Natural killer cell (primary cell): ENCODE measurements at regions not wholly inside any gene's neighbourhood (a gene's known extent, or its start where the extent isn't known, plus 50 kb on each side); places are given as distances from the start of the nearest gene placed in this dataset.

Experiments used
- ATAC-seq, 3 donors: fragments of 150-1000 bp in 2 of 3; fragments of 200-7000 bp in 1 of 3; cut with Tn5 transposase; 1 replicate in 1 of 3; 2 replicates in 2 of 3; pipeline ENCODE4 v1.10.0; 2021; ENCODE audit warnings: mild to moderate bottlenecking in 2 of 3, moderate library complexity in 2 of 3
- DNase-seq, 2 donors: peaks; one replicate each; pipeline versions ENCODE4 v3.0.0 to v3.0.0-alpha.2; 2013 to 2021; ENCODE audit warnings: mixed read lengths in 1 of 2
- H3K27ac ChIP-seq: one replicate; pipeline ENCODE4 v1.5.1; 2013; ENCODE audit warnings: mild to moderate bottlenecking, low read length
- H3K27me3 ChIP-seq: one replicate; pipeline ENCODE4 v1.6.1; 2013; ENCODE audit warnings: low read length; ENCODE audit not compliant: control insufficient read depth, insufficient read depth
- H3K36me3 ChIP-seq: one replicate; pipeline ENCODE4 v1.6.1; 2013; ENCODE audit warnings: low read length; ENCODE audit not compliant: control insufficient read depth, insufficient read depth
- H3K4me1 ChIP-seq: one replicate; pipeline ENCODE4 v1.6.1; 2013; ENCODE audit warnings: low read length; ENCODE audit not compliant: control insufficient read depth, insufficient read depth
- H3K4me3 ChIP-seq: one replicate; pipeline ENCODE4 v1.5.1; 2013; ENCODE audit warnings: low read length
- H3K9me3 ChIP-seq: one replicate; pipeline ENCODE4 v1.6.1; 2013; ENCODE audit warnings: low read length; ENCODE audit not compliant: control insufficient read depth, insufficient read depth
- H3K27ac Mint-ChIP-seq, 2 donors: one replicate each; pipeline ENCODE4 v1.8.0; 2022; ENCODE audit warnings: mild to moderate bottlenecking in 2 of 2, mixed read lengths in 2 of 2, moderate library complexity in 1 of 2
- H3K27me3 Mint-ChIP-seq, 2 donors: one replicate each; pipeline ENCODE4 v1.8.0; 2022; ENCODE audit warnings: low read depth in 2 of 2, mixed read lengths in 2 of 2
- H3K36me3 Mint-ChIP-seq: one replicate; pipeline ENCODE4 v1.8.0; 2022; ENCODE audit warnings: mixed read lengths
- H3K4me1 Mint-ChIP-seq, 2 donors: one replicate each; pipeline ENCODE4 v1.8.0; 2022; ENCODE audit warnings: mixed read lengths in 2 of 2
- H3K4me3 Mint-ChIP-seq: one replicate; pipeline ENCODE4 v1.8.0; 2022; ENCODE audit warnings: mild to moderate bottlenecking, moderate library complexity, mixed read lengths
- H3K9me3 Mint-ChIP-seq, 2 donors: one replicate each; pipeline ENCODE4 v1.8.0; 2022; ENCODE audit warnings: mixed read lengths in 2 of 2
- CTCF ChIP-seq: fragments of 200-600 bp; IDR thresholded peaks from one replicate; pipeline ENCODE4 v1.8.0; 2022; ENCODE audit warnings: antibody characterized with exemption
- WGBS: methylation state at CpG from one replicate; pipeline ENCODE4 v1.1.7; 2013; ENCODE audit warnings: missing lambda C conversion rate; ENCODE audit not compliant: insufficient coverage; 5-methylcytosine and 5-hydroxymethylcytosine counted together
- intact Hi-C: fragments of 100-400 bp; cut with micrococcal nuclease; formaldehyde crosslinking; loops from one replicate; pipeline ENCODE4 v1.14.2; 2022

- Histone ChIP-seq H3K4me3 (no peak overlapping the region), H3K9me3 (peaks cover 2% of the 10 kb centered on the region), H3K27ac (no peak overlapping the region), H3K4me1 (no peaks in the 10 kb centered on the region), H3K27me3 (no peaks in the 10 kb centered on the region), H3K36me3 (no peaks in the 10 kb centered on the region)
- intact Hi-C loops: no loop called here
- DNase-seq (no peak), ATAC-seq (no peak)
- H3K27me3 Mint-ChIP-seq: no peaks in the 10 kb centered on the region
- no peaks in the 10 kb centered on the region for H3K36me3 Mint-ChIP-seq
- WGBS: 77% methylated on average over 9 of the region's 10 CpGs
- peaks cover 0 to 5% of the 10 kb centered on the region in 2 donors for H3K9me3 Mint-ChIP-seq
- no peak overlapping the region for H3K4me3 Mint-ChIP-seq
- H3K27ac Mint-ChIP-seq: no peak overlapping the region
- TF ChIP-seq CTCF: no peak
- no peaks in the 10 kb centered on the region for H3K4me1 Mint-ChIP-seq
Observed at GRCh38 chr13:65830411-65831205, 1399.5 kb downstream of the PCDH9 start.

- no peaks in the 10 kb centered on the region for H3K36me3 Mint-ChIP-seq
- no peak for ATAC-seq
- no peak overlapping the region for H3K27ac ChIP-seq
- no peaks in the 10 kb centered on the region for H3K4me1 Mint-ChIP-seq
- H3K4me3 ChIP-seq: no peak overlapping the region
- H3K27ac Mint-ChIP-seq: no peak overlapping the region
- H3K4me1 ChIP-seq: no peaks in the 10 kb centered on the region
- no peak for TF ChIP-seq CTCF
- WGBS: 90% methylated on average over 16 of the region's 16 CpGs
- no peak for DNase-seq
- H3K4me3 Mint-ChIP-seq: no peak overlapping the region
- peaks cover 0 to 5% of the 10 kb centered on the region in 2 donors for H3K9me3 Mint-ChIP-seq
- intact Hi-C loops: no loop called here
- H3K36me3 ChIP-seq: no peaks in the 10 kb centered on the region
- no peaks in the 10 kb centered on the region for H3K27me3 Mint-ChIP-seq
- no peaks in the 10 kb centered on the region for H3K27me3 ChIP-seq
- H3K9me3 ChIP-seq: peaks cover 2% of the 10 kb centered on the region
Observed at GRCh38 chr13:65829241-65830008, 1400.7 kb downstream of the PCDH9 start.

GRCh38 chr13:65826657-65827056 lies 1403.5 kb downstream of the PCDH9 start:
- H3K27me3 Mint-ChIP-seq: no peaks in the 10 kb centered on the region
- H3K4me3 Mint-ChIP-seq: no peak overlapping the region
- 96% methylated on average over 4 of the region's 5 CpGs for WGBS
- Histone ChIP-seq H3K36me3 (no peaks in the 10 kb centered on the region), H3K27ac (no peak overlapping the region), H3K9me3 (no peaks in the 10 kb centered on the region), H3K27me3 (no peaks in the 10 kb centered on the region), H3K4me3 (no peak overlapping the region), H3K4me1 (no peaks in the 10 kb centered on the region)
- intact Hi-C loops: no loop called here
- no peak for ATAC-seq
- no peak for TF ChIP-seq CTCF
- H3K36me3 Mint-ChIP-seq: no peaks in the 10 kb centered on the region
- H3K27ac Mint-ChIP-seq: no peak overlapping the region
- no peaks in the 10 kb centered on the region for H3K4me1 Mint-ChIP-seq
- H3K9me3 Mint-ChIP-seq: peaks cover 2 to 12% of the 10 kb centered on the region in 2 donors
- no peak for DNase-seq
